Upper lobe of left lung (tissue), 6 donors: ENCODE measurements at regions not wholly inside any gene's neighbourhood (a gene's known extent, or its start where the extent isn't known, plus 50 kb on each side); places are given as distances from the start of the nearest gene placed in this dataset.

Source experiments
- ATAC-seq, 2 donors: fragments of 200-7000 bp; cut with Tn5 transposase; one replicate each; pipeline ENCODE4 v1.9.1; 2022; ENCODE audit warnings: mild to moderate bottlenecking in 2 of 2, moderate library complexity in 2 of 2; ENCODE audit not compliant: low FRiP score in 2 of 2
- DNase-seq, 2 donors: peaks; one replicate each; pipeline ENCODE4 v3.0.0-alpha.2; 2019 to 2020
- H3K27ac ChIP-seq, 4 donors: fragments of 200-600 bp; sonication (generic); one replicate each; pipeline ENCODE4 v1.5.1; 2016 to 2019
- H3K27me3 ChIP-seq, 4 donors: fragments of 200-600 bp; sonication (generic); one replicate each; pipeline ENCODE4 v1.5.1; 2017 to 2019
- H3K36me3 ChIP-seq, 4 donors: fragments of 200-600 bp; sonication (generic); one replicate each; pipeline ENCODE4 v1.5.1; 2016 to 2019
- H3K4me1 ChIP-seq, 4 donors: fragments of 200-600 bp; sonication (generic); one replicate each; pipeline ENCODE4 v1.5.1; 2018 to 2019
- H3K4me3 ChIP-seq, 4 donors: fragments of 200-600 bp; sonication (generic); one replicate each; pipeline ENCODE4 v1.5.1; 2017 to 2019; ENCODE audit warnings: mild to moderate bottlenecking in 2 of 4, moderate library complexity in 1 of 4
- H3K9me3 ChIP-seq, 4 donors: fragments of 200-600 bp; sonication (generic); one replicate each; pipeline ENCODE4 v1.5.1; 2018 to 2019
- CTCF ChIP-seq, 6 experiments: fragments of 450-650 bp in 4 of 6; fragments of 200-600 bp in 2 of 6; sonication (generic) in 2 of 6; IDR thresholded peaks; one replicate each; pipeline ENCODE4 v1.5.1; 2016 to 2019; ENCODE audit warnings: antibody characterized with exemption in 6 of 6
- EP300 ChIP-seq, 4 donors: sonication (generic); formaldehyde crosslinking; IDR thresholded peaks; one replicate each; pipeline ENCODE4 v1.5.1; 2017; ENCODE audit warnings: antibody characterized with exemption in 4 of 4, control low read depth in 2 of 4
- POLR2A ChIP-seq, 4 donors: fragments of 450-650 bp; IDR thresholded peaks; one replicate each; pipeline ENCODE4 v1.5.1; 2016 to 2017; ENCODE audit warnings: antibody characterized with exemption in 4 of 4, mild to moderate bottlenecking in 2 of 4
- POLR2AphosphoS5 ChIP-seq, 2 donors: sonication (generic); formaldehyde crosslinking; IDR thresholded peaks; one replicate each; pipeline ENCODE4 v1.5.1; 2017; ENCODE audit warnings: antibody characterized with exemption in 2 of 2
- WGBS, 2 donors: methylation state at CpG; one replicate each; pipeline ENCODE4 v1.1.5; 2017 to 2018; 5-methylcytosine and 5-hydroxymethylcytosine counted together
- donor health status: DM: no; HTN: no; CAD: no; lungs with moderate emphysema.
- donor health status: DM: no; HTN: yes; CAD: no; lungs with severe emphysema.

GRCh38 chr12:90250042-90250441 is 541.4 kb upstream of the ATP2B1 start:
- H3K4me1 ChIP-seq, result peaks cover 0 to 5% (median 2%) of the 10 kb centered on the region in 4 donors
- TF ChIP-seq POLR2AphosphoS5 (IDR thresholded peaks at IDR 0.05) (no peak), CTCF (IDR thresholded peaks at IDR 0.05) (no peak), POLR2A (IDR thresholded peaks at IDR 0.05) (no peak), EP300 (IDR thresholded peaks at IDR 0.05) (no peak)
- no peak for DNase-seq
- no peaks in the 10 kb centered on the region for H3K27me3 ChIP-seq
- 60 to 62% methylated on average over 6 of the region's 6 CpGs for WGBS, 2 donors
- no peak overlapping the region for H3K27ac ChIP-seq
- ATAC-seq, result no peak
- H3K9me3 ChIP-seq, result no peaks in the 10 kb centered on the region
- H3K4me3 ChIP-seq, result no peak overlapping the region
- no peaks in the 10 kb centered on the region for H3K36me3 ChIP-seq

- H3K27me3 ChIP-seq, result no peaks in the 10 kb centered on the region
- no peaks in the 10 kb centered on the region for H3K9me3 ChIP-seq
- H3K4me1 ChIP-seq, result peaks cover 0 to 8% (median 0%) of the 10 kb centered on the region in 4 donors
- ATAC-seq, result no peak
- DNase-seq, result no peak
- no peak overlapping the region for H3K27ac ChIP-seq
- no peak for TF ChIP-seq CTCF (IDR thresholded peaks at IDR 0.05)
- TF ChIP-seq EP300 (IDR thresholded peaks at IDR 0.05), result no peak
- TF ChIP-seq POLR2A (IDR thresholded peaks at IDR 0.05), result no peak
- TF ChIP-seq POLR2AphosphoS5 (IDR thresholded peaks at IDR 0.05), result no peak
- no peaks in the 10 kb centered on the region for H3K36me3 ChIP-seq
- no peak overlapping the region for H3K4me3 ChIP-seq
Observed at GRCh38 chr12:90246688-90247087, 538.0 kb upstream of the ATP2B1 start.

GRCh38 chr12:90245391-90245790 is 536.8 kb upstream of the ATP2B1 start:
- TF ChIP-seq POLR2A (IDR thresholded peaks at IDR 0.05) (no peak), EP300 (IDR thresholded peaks at IDR 0.05) (no peak), CTCF (IDR thresholded peaks at IDR 0.05) (no peak), POLR2AphosphoS5 (IDR thresholded peaks at IDR 0.05) (no peak)
- no peak overlapping the region for H3K4me3 ChIP-seq
- no peak for DNase-seq
- peaks cover 0 to 4% (median 0%) of the 10 kb centered on the region in 4 donors for H3K4me1 ChIP-seq
- no peaks in the 10 kb centered on the region for H3K9me3 ChIP-seq
- no peak overlapping the region for H3K27ac ChIP-seq
- no peaks in the 10 kb centered on the region for H3K36me3 ChIP-seq
- ATAC-seq, result no peak
- H3K27me3 ChIP-seq, result no peaks in the 10 kb centered on the region
- 65 to 74% methylated on average over 2 of the region's 2 CpGs for WGBS, 2 donors

- Histone ChIP-seq H3K4me3 (no peak overlapping the region), H3K36me3 (no peaks in the 10 kb centered on the region), H3K9me3 (no peaks in the 10 kb centered on the region), H3K4me1 (peaks cover 0 to 4% (median 0%) of the 10 kb centered on the region in 4 donors), H3K27me3 (no peaks in the 10 kb centered on the region), H3K27ac (no peak overlapping the region)
- DNase-seq, result no peak
- 90 to 93% methylated on average over 3 of the region's 3 CpGs for WGBS, 2 donors
- no peak for ATAC-seq
- TF ChIP-seq POLR2AphosphoS5 (IDR thresholded peaks at IDR 0.05), result no peak
- TF ChIP-seq EP300 (IDR thresholded peaks at IDR 0.05), result no peak
- TF ChIP-seq POLR2A (IDR thresholded peaks at IDR 0.05), result no peak
- TF ChIP-seq CTCF (IDR thresholded peaks at IDR 0.05), result no peak
Observed at GRCh38 chr12:90244232-90244631, 535.6 kb upstream of the ATP2B1 start.

DNA sequence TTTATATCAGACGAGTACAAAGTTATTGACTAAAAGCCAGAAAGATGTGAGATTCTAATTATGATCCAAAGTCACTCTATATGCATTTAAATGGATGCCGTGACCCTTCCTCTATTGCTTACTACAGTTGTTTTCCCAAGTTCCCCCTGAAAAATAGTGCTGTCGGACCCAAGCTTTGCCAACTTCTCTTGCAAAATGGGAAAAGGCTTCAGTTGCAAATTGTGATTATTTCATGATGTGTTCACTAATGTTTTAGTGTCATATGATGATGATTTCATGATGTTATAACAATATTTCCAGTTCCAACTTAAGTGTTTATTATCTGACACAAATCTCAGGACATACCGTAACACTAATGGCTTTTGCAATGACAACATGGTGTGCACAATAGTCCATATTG is 534.6 kb upstream of the ATP2B1 start:
- 72 to 75% methylated on average over 4 of the region's 4 CpGs for WGBS, 2 donors
- Histone ChIP-seq H3K27ac (no peak overlapping the region), H3K27me3 (no peaks in the 10 kb centered on the region), H3K4me3 (no peak overlapping the region), H3K4me1 (peaks cover 0 to 4% (median 0%) of the 10 kb centered on the region in 4 donors), H3K9me3 (no peaks in the 10 kb centered on the region), H3K36me3 (no peaks in the 10 kb centered on the region)
- DNase-seq, result no peak
- no peak for ATAC-seq
- TF ChIP-seq EP300 (IDR thresholded peaks at IDR 0.05), result no peak
- no peak for TF ChIP-seq CTCF (IDR thresholded peaks at IDR 0.05)
- TF ChIP-seq POLR2A (IDR thresholded peaks at IDR 0.05), result no peak
- TF ChIP-seq POLR2AphosphoS5 (IDR thresholded peaks at IDR 0.05), result no peak
